Cardiac muscle cell (in vitro differentiated cells and primary cell): ENCODE measurements at regions not wholly inside any gene's neighbourhood (a gene's known extent, or its start where the extent isn't known, plus 50 kb on each side); places are given as distances from the start of the nearest gene placed in this dataset.
A peak's percentile ranks its signal among the peaks of the same experiment; 100 is the strongest.

Source experiments
- DNase-seq, 2 donors: peaks; one replicate each; pipeline versions ENCODE4 v3.0.0 to v3.0.0-alpha.2; 2010 to 2017; ENCODE audit warnings: low read depth in 1 of 2, low spot score in 1 of 2
- H3K27ac ChIP-seq: fragments of 200-600 bp; sonication (generic); 2 replicates; pipeline ENCODE4 v1.5.1; 2016
- H3K27me3 ChIP-seq: fragments of 200-600 bp; sonication (generic); 2 replicates; pipeline ENCODE4 v1.6.0; 2016; ENCODE audit warnings: control low read depth
- H3K36me3 ChIP-seq: fragments of 200-600 bp; sonication (generic); 2 replicates; pipeline ENCODE4 v1.5.1; 2016; ENCODE audit warnings: control low read depth
- H3K4me1 ChIP-seq: fragments of 200-600 bp; sonication (generic); 2 replicates; pipeline ENCODE4 v1.8.1; 2017; ENCODE audit warnings: low read depth, mild to moderate bottlenecking, mixed run types
- H3K4me3 ChIP-seq: fragments of 200-600 bp; sonication (generic); 2 replicates; pipeline ENCODE4 v1.5.1; 2016; ENCODE audit warnings: mild to moderate bottlenecking
- H3K9me3 ChIP-seq: fragments of 200-600 bp; sonication (generic); 2 replicates; pipeline ENCODE4 v1.5.1; 2017; ENCODE audit warnings: low read depth, mild to moderate bottlenecking, control low read depth
- TF ChIP-seq, protein P1 (sequence below): IDR thresholded peaks from 2 replicates; pipeline ENCODE4 v1.5.1; 2012; ENCODE audit warnings: low read depth, mild to moderate bottlenecking, low read length

DNA sequence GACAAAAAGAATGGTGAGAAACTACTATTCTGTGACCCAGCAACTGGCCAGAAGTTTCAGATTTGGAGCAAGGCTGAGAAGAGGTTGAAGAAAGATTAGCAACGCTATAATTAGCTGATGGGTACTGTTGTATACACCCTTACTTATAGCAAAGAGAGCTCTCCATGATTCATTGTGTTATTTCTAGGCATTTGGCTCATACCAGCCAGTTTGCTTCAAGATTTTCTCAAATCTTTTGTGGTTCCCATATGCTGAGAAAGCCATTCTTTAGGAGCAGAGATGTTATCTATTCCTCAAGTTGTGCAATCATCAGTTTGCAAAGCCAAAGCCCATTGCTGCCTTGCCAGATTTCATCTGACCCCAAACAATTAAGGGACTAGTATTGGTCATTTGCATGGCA lies 179.4 kb downstream of the ETS1 start:
- Histone ChIP-seq H3K36me3 (no peaks in the 10 kb centered on the region), H3K4me3 (no peak overlapping the region), H3K4me1 (peaks cover 12% of the 10 kb centered on the region), H3K27ac (no peak overlapping the region), H3K27me3 (no peaks in the 10 kb centered on the region), H3K9me3 (no peaks in the 10 kb centered on the region)
- DNase-seq = peak in 1 of 2 donors; percentile 78
- TF ChIP-seq, protein P1, sequence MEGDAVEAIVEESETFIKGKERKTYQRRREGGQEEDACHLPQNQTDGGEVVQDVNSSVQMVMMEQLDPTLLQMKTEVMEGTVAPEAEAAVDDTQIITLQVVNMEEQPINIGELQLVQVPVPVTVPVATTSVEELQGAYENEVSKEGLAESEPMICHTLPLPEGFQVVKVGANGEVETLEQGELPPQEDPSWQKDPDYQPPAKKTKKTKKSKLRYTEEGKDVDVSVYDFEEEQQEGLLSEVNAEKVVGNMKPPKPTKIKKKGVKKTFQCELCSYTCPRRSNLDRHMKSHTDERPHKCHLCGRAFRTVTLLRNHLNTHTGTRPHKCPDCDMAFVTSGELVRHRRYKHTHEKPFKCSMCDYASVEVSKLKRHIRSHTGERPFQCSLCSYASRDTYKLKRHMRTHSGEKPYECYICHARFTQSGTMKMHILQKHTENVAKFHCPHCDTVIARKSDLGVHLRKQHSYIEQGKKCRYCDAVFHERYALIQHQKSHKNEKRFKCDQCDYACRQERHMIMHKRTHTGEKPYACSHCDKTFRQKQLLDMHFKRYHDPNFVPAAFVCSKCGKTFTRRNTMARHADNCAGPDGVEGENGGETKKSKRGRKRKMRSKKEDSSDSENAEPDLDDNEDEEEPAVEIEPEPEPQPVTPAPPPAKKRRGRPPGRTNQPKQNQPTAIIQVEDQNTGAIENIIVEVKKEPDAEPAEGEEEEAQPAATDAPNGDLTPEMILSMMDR = no peak

DNA sequence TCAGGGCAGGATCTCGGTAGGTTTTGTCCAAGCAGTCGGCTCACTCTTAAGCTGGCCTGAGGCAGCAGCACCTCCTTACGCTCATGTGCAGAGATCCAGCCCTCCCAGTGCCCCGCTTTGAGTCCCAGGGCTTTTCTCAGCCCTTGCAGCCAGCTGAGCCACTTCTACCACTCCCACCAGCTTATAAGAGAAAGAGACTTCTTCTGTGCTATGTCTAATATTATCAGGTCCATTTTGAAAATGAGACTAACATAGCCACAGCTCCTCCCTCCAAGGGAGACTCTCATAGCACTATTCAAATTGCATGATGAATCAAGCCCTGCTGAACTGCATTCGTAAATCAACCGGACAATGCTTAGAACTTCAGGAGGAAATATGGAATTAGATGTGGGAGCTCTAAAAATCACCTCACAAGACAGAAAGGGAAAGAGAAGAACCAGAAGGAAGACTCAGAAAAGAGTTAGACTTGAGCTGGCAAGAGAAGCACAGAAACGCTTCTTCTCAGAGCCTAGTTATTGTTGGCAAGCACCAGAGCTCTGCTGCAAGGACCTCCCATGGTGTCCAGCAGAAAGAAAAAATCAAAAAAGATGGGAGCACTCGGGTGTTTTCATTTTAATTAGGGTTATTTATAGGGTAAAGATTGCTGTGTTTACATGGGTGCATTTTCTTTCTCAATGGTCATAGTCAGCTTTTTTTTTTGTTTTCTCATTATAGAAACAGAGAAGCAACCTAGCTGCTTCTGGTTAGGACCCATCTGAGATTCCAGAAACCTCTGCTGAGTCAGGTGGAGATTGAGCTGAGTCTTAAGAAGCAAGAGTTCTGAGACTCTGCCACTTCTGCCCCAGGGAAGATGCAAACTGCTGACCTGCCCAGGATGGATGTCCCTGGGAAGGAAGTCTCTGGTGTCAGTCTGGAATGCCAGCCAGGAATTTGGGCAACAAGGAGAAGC lies 181.4 kb downstream of the ETS1 start:
- TF ChIP-seq, protein P1 = no peak
- Histone ChIP-seq H3K4me1 (peaks cover 18% of the 10 kb centered on the region), H3K36me3 (no peaks in the 10 kb centered on the region), H3K27me3 (no peaks in the 10 kb centered on the region), H3K9me3 (no peaks in the 10 kb centered on the region), H3K27ac (no peak overlapping the region), H3K4me3 (no peak overlapping the region)
- peak in 1 of 2 donors; percentile 42 for DNase-seq

DNA sequence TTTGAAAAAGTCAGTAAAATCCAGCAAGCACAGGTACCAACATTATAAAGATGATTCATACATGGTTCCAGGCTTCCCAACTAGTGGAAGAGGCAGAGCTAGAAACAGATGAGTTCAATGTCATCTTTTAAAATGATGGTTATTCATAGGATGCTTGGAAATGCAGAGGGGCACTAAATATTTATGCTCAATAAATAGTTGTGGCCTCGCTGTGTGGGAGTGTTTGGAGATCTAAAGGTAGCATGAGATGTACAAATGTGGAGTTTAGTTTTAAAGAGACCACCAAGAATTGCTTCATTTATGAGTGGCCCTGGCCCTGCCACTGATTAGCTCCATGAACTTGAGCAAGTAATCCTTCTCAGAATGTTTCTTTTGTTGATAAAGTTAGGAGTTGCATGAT lies 182.2 kb downstream of the ETS1 start:
- no peaks in the 10 kb centered on the region for H3K9me3 ChIP-seq
- DNase-seq = no peak
- H3K36me3 ChIP-seq = no peaks in the 10 kb centered on the region
- H3K4me3 ChIP-seq = no peak overlapping the region
- H3K4me1 ChIP-seq = peaks cover 24% of the 10 kb centered on the region
- no peak overlapping the region for H3K27ac ChIP-seq
- no peaks in the 10 kb centered on the region for H3K27me3 ChIP-seq
- TF ChIP-seq, protein P1 = no peak

DNA sequence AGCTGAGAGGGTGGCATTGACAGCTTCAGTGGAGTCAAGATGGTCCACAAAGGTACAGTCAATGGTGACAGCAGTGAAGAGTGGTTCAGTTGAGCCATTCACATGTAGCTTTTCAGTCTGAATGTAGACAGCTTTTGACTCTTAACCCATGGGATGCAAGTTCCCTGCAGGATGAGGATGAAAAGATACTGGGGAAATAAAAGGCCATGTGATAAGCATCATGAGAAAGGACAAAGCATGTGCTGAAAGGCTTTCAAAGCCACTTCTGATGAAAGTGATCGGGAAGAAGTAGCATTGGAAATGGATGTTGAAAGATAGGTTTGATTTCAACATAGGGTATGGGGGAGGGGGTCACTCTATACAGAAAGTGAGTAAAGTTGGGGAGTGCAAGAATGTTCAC lies 182.9 kb downstream of the ETS1 start:
- no peaks in the 10 kb centered on the region for H3K9me3 ChIP-seq
- TF ChIP-seq, protein P1 = no peak
- no peak for DNase-seq
- H3K4me1 ChIP-seq = peaks cover 24% of the 10 kb centered on the region
- no peak overlapping the region for H3K27ac ChIP-seq
- no peak overlapping the region for H3K4me3 ChIP-seq
- no peaks in the 10 kb centered on the region for H3K27me3 ChIP-seq
- H3K36me3 ChIP-seq = no peaks in the 10 kb centered on the region

DNA sequence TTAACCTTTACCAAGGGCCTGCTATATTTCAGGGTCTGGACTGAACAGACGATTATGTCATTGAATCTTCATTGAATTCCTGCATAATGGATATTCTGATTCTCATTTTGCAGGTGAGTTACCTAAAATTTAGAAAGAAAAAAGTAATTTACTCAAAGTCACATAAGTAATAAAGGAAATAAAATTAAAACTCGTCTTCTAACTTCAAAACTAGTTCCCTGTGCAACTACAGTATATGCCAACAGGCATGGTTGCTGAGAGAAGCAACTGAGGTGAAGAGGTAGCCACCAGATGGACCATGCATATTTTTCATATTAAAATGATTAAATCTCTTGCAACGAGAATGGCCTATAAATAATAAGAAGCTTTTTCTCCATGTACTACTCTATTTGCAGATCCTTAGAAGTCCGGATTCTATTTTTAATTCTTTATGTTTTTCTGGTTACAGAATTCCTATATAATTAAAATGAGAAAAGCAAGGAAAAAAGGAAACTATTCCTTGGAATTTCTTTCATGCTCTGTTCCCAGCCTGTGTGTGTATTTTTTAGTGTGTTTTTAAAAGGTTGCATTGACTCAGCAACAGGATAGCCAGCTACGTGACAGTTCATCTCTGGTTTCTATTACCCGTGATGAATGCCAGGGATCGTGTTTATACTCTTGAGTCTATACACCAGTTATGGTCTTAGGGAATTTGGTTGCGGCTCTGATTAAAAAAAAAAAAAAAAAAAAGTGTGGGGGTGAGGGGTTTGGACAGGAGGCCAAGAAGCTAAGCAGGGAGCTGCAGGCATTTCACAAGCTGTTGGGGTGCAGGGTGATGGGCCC lies 186.8 kb downstream of the ETS1 start:
- H3K27ac ChIP-seq = no peak overlapping the region
- no peaks in the 10 kb centered on the region for H3K36me3 ChIP-seq
- peak in 1 of 2 donors; percentile 34 for DNase-seq
- H3K9me3 ChIP-seq = no peaks in the 10 kb centered on the region
- no peaks in the 10 kb centered on the region for H3K27me3 ChIP-seq
- TF ChIP-seq, protein P1 = no peak
- H3K4me3 ChIP-seq = no peak overlapping the region
- H3K4me1 ChIP-seq = peaks cover 20% of the 10 kb centered on the region
